CD4-positive, alpha-beta T cell treated with Interleukin-6 for 4 hours (primary cell): ENCODE measurements at regions not wholly inside any gene's neighbourhood (a gene's known extent, or its start where the extent isn't known, plus 50 kb on each side); places are given as distances from the start of the nearest gene placed in this dataset.
"Not testable (repeated sequence)": the region's sequence is repeated elsewhere in the genome, so short reads cannot be mapped to it uniquely, and the experiment has no call there.

Experiments used
- DNase-seq: peaks from one replicate; pipeline ENCODE4 v3.0.0-alpha.2; 2020; ENCODE audit warnings: mixed read lengths

DNA sequence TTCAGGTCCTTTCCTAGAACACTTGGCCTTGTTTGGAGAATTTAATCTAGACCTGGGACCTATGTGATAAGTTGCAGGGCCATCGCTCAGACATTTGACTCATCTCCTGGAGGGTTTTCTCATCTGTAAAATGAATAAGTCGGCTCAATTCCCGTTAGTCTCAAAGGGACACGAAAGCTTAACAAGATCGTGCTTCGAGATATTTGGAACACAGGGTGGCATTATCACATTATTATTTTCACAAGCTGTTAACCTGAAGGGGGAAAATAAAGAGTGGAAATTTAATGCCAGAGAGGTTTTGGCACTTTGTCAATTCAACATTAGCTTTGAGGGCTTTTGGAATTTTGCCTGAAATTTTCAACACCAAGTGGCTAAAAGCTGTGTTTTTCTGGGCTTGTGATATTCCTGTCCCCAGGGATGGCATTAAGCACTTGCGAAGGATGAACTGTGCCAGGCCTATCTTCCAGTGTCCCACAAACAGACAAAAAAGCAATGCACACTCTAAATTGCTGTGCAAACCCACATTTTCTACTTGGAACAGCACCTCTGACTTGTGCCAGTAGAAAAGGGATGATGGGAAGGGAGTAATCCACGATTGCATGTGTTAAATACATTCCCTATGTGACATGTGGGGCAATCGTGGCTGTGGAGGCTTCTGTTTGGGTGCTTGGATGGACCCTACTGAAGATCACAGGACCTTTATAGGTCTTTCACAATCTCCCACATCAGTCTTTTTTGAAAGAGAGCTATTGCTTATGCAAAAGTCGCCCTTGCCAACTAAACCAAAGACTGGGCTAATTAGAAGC is 478.7 kb downstream of the MFSD1 start:
- DNase-seq = no peak

- no peak for DNase-seq
These were observed 491.6 kb downstream of the MFSD1 start for GRCh38 chr3:159293493-159293892.

- DNase-seq = no peak
These were observed 500.1 kb downstream of the MFSD1 start for GRCh38 chr3:159301961-159302360.

GRCh38 chr3:159305017-159305416 is 503.2 kb downstream of the MFSD1 start:
- no peak for DNase-seq

DNA sequence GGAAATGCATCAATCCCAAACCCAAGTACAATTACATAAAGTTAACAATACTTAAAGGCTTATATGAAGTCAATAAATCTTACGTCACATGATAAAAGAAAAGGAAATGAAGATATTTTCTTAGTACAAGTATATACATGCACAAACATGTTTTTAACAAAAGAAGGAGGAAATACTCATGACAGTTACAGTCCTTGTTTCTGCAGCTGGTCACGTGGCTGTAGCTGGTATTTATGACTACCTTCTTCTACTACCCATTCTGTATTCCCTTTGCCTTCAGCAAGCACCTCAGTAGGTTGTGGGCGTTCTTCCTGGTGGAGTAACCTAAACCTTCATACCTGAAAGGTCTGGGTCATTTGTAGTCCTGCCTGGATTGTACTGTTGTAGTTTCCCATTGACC is 514.9 kb downstream of the MFSD1 start:
- not testable (repeated sequence) for DNase-seq

DNA sequence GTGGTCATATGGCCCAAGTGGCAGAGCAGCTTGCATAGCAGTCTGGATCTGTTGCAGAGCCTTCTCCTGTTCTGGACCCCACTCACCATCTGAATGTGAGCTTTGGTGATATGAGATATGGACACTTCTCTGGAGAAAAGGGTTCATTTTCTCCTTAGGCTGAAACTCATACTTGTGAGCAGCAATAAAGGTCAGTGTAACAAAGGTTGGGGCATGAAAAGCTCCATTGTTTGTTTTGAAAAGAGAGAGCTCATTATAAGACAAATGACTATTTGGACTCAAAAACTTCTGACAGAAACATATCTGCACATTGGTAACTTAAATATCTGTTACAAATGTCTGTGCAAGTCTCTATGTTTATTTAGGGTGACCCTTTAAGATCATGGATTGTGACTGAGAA is 517.3 kb downstream of the MFSD1 start:
- DNase-seq = no peak

- no peak for DNase-seq
These were observed 520.6 kb downstream of the MFSD1 start for GRCh38 chr3:159322322-159322939.

GRCh38 chr3:159323848-159324247 is 522.0 kb downstream of the MFSD1 start:
- DNase-seq = no peak

- no peak for DNase-seq
These were observed 525.1 kb downstream of the MFSD1 start for GRCh38 chr3:159326998-159327397.

DNA sequence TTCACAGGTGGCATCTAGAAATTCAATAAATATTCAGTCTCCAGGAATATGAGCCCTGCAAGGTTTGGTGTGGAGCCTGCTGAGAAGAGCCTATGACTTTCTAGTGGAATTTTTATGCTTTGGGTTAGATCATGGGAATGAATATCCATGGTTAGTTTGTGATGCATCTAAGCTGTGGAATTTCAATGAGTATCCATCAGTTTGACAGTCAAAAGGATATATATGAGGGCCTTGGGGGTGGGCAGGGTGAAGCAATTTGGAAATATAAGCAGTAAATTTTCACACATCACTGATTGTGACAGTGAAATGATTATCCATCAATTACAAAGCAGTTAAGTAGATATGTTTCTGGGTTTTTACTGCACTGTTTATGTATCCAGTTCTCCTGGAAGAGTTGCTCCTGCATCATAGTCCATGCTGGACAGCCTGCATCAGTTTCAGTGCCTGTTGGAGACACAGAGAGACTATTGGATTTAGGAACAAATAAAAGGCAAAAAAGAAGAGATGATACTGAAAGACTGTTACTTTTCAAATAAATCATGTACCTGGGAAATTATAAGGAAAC is 530.8 kb downstream of the MFSD1 start:
- DNase-seq = no peak

DNA sequence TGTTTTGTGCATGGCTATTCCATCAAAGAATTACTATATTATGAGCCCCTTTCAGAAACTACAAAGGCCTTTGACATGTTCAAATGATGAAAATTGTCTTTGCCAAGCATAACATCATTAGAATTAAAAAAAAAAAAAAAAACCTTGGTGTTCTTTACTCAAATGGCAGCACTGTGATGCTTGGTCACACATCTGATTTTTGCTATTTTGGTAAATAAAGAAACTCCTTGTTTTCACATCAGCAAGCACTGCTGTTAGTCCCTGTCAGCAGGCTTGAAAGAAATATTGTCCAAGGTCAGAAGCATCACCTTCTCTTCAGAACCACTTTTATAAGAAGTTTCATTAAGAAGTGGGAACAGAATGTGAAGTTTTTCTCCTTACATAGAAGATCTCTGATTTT is 537.3 kb downstream of the MFSD1 start:
- DNase-seq = no peak

- no peak for DNase-seq
These were observed 539.1 kb downstream of the MFSD1 start for GRCh38 chr3:159340877-159341500.

- no peak for DNase-seq
These were observed 544.5 kb downstream of the MFSD1 start for GRCh38 chr3:159346271-159346903.

DNA sequence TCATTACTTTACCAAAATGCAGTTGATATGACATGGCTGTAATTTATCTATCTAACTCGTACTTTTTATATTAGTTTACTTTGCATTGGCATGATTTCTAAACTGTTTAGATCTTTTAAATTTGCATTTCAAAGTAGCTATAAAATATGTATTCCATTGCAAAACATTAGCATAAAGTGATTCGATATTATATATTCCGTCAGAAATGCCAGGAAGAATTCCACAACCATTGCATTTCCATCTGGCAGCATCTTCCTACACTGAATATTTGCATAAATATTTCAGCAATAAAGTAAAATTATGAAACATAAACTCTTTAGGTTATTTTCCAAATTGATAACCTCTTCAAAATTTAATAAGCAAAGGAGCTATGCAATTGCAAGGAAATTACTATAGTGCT is 546.6 kb downstream of the MFSD1 start:
- DNase-seq = no peak

DNA sequence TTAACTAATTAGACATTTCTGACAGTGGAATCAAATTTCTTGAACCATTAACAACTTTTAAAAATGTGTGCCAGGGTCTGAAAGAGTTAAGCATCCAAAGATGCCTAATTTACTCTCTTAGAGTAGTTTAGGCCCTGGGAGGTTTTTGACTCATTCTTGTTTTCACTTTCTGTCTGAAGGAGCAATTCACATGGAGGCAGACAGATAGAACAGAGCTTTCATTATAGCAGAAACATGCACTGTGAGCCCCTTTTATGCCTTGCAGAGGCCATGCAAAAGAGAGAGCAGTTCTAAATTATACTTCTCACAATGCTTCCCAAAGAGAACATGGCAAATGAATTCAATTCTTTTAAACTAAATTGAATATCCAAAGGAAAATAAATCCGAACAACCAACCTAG is 554.8 kb downstream of the MFSD1 start:
- no peak for DNase-seq

GRCh38 chr3:159364511-159364910 is 562.7 kb downstream of the MFSD1 start:
- DNase-seq = no peak

GRCh38 chr3:159366476-159366875 is 564.6 kb downstream of the MFSD1 start:
- no peak for DNase-seq

- DNase-seq = no peak
These were observed 570.1 kb downstream of the MFSD1 start for GRCh38 chr3:159371961-159372360.

GRCh38 chr3:159378396-159379194 is 576.7 kb downstream of the MFSD1 start:
- no peak for DNase-seq

DNA sequence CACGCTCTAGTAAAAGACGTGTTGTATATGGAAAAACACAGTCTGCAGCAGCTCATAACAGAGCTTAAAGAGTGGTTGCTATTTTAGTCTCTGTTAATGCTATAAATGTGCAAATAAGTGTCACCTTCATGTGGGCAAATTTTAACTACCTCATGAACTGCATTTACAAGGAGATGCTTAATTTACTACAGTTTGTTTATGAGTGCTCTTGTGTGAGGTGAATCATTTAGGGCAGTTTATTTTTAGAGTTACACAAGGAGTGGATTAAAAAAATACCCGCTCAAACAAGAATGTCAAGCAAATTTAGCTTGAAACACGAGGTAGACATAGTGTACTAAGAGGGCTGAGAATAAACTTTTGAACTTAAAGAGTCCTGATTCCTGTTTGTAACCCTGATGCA is 579.0 kb downstream of the MFSD1 start:
- DNase-seq = no peak

DNA sequence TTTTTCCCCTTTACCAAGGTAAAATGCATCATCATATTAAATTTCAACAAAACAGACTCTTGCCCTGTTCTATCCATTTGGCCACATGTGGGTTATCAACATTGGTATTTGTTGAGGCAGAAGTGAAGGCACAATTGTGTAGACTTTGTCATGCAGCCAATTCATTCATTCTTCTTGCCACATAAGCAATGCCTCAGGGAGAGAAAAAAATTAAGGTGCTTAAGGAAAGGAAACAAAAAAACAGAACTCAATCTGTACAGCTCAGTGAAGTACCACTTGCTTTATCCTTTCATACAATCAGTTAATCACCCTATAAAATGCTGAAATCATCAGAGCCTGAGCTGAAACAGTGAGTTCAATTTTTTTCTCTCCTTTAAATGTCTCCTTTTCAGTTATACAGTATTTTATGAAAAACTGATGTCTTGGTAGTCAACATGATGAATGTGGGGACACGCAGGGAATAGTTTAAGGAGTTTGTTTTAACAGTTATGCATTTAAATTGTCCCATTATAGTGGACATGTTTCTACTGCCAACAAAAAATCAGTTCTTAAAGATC is 588.9 kb downstream of the MFSD1 start:
- DNase-seq = no peak

DNA sequence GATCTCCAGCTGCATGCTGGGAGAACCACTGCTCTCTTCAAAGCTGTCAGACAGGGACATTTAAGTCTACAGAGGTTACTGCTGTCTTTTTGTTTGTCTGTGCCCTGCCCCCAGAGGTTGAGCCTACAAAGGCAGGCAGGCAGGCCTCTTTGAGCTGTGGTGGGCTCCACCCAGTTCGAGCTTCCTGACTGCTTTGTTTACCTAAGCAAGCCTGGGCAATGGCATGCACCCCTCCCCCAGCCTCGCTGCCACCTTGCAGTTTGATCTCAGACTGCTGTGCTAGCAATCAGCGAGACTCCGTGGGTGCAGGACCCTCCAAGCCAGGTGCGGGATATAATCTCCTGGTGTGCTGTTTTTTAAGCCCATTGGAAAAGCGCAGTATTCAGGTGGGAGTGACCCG is 591.0 kb upstream of the IL12A start:
- DNase-seq = not testable (repeated sequence)
